ENCODE measurements at regions not wholly inside any gene's neighbourhood (a gene's known extent, or its start where the extent isn't known, plus 50 kb on each side); places are given as distances from the start of the nearest gene placed in this dataset.
A peak's percentile ranks its signal among the peaks of the same experiment; 100 is the strongest.

GRCh38 chr3:28039829-28040228 lies 201.6 kb upstream of the CMC1 start:
- DNase-seq, result no peak

- DNase-seq, result no peak
These were observed 199.3 kb upstream of the CMC1 start for GRCh38 chr3:28042095-28042635.

- DNase-seq, result no peak
These were observed 198.7 kb upstream of the CMC1 start for GRCh38 chr3:28042707-28043106.

GRCh38 chr3:28050120-28050519 lies 191.3 kb upstream of the CMC1 start:
- no peak for DNase-seq

GRCh38 chr3:28050885-28051284 lies 190.5 kb upstream of the CMC1 start:
- DNase-seq, result no peak

- DNase-seq, result no peak
These were observed 187.7 kb upstream of the CMC1 start for GRCh38 chr3:28053759-28054158.

- DNase-seq, result no peak
These were observed 184.6 kb upstream of the CMC1 start for GRCh38 chr3:28056806-28057205.

- no peak for DNase-seq
These were observed 183.9 kb upstream of the CMC1 start for GRCh38 chr3:28057539-28057938.

- peak; percentile 23 for DNase-seq
These were observed 182.2 kb upstream of the CMC1 start for GRCh38 chr3:28059199-28059598.

GRCh38 chr3:28066020-28066419 lies 175.4 kb upstream of the CMC1 start:
- DNase-seq, result no peak

- DNase-seq, result no peak
These were observed 174.4 kb upstream of the CMC1 start for GRCh38 chr3:28067014-28067413.

GRCh38 chr3:28068342-28068741 lies 173.1 kb upstream of the CMC1 start:
- no peak for DNase-seq

GRCh38 chr3:28069438-28069837 lies 172.0 kb upstream of the CMC1 start:
- DNase-seq, result no peak

- DNase-seq, result no peak
These were observed 165.2 kb upstream of the CMC1 start for GRCh38 chr3:28076246-28076645.

- DNase-seq, result no peak
These were observed 163.8 kb upstream of the CMC1 start for GRCh38 chr3:28077572-28077971.

- DNase-seq, result no peak
These were observed 162.9 kb upstream of the CMC1 start for GRCh38 chr3:28078536-28078935.

- no peak for DNase-seq
These were observed 160.7 kb upstream of the CMC1 start for GRCh38 chr3:28080716-28081115.

- no peak for DNase-seq
These were observed 159.9 kb upstream of the CMC1 start for GRCh38 chr3:28081533-28081947.

- no peak for DNase-seq
These were observed 153.8 kb upstream of the CMC1 start for GRCh38 chr3:28087591-28087990.

- no peak for DNase-seq
These were observed 152.4 kb upstream of the CMC1 start for GRCh38 chr3:28088811-28089526.

GRCh38 chr3:28089527-28089897 lies 151.9 kb upstream of the CMC1 start:
- no peak for DNase-seq

GRCh38 chr3:28099296-28099695 lies 142.1 kb upstream of the CMC1 start:
- no peak for DNase-seq

GRCh38 chr3:28101705-28102104 lies 139.7 kb upstream of the CMC1 start:
- DNase-seq, result no peak

GRCh38 chr3:28103861-28104260 lies 137.6 kb upstream of the CMC1 start:
- DNase-seq, result no peak

- no peak for DNase-seq
These were observed 136.4 kb upstream of the CMC1 start for GRCh38 chr3:28104896-28105534.

All from NCI-H2029 (cell line).